Panc1 (cell line): ENCODE measurements at regions not wholly inside any gene's neighbourhood (a gene's known extent, or its start where the extent isn't known, plus 50 kb on each side); places are given as distances from the start of the nearest gene placed in this dataset.

Experiments used
- ATAC-seq: fragments of 200-7000 bp; cut with Tn5 transposase; 2 replicates; pipeline ENCODE4 v1.9.1; 2020; ENCODE audit warnings: mild to moderate bottlenecking, moderate library complexity
- BruUV-seq: library from RNA; stranded (reverse); fragments of 400-500 nt; replicated peaks from 2 replicates; lab custom pipeline; 2021; lab: Mats Ljungman, UMichigan
- CTCF ChIA-PET: fragments of 300-600 bp; sonication (Branson Sonifier 250); formaldehyde crosslinking; loops from one replicate; lab custom pipeline; 2022; ENCODE audit warnings: antibody characterized with exemption; lab: Charles Lee
- POLR2A ChIA-PET: fragments of 300-600 bp; sonication (Branson Sonifier 250); formaldehyde crosslinking; loops from one replicate; lab custom pipeline; 2022; ENCODE audit warnings: antibody characterized with exemption; lab: Charles Lee
- DNase-seq: peaks from one replicate; pipeline ENCODE4 v3.0.0-alpha.2; 2010; ENCODE audit warnings: low read depth, low spot score
- H3K27ac ChIP-seq: 2 replicates; pipeline ENCODE4 v1.5.1; 2011; ENCODE audit warnings: mild to moderate bottlenecking, low read length, inconsistent platforms
- H3K27me3 ChIP-seq: fragments of 200-500 bp; sonication (Bioruptor generic); 2 replicates; pipeline ENCODE4 v1.6.0; 2014; ENCODE audit warnings: low read length, inconsistent platforms; ENCODE audit not compliant: control insufficient read depth, insufficient read depth
- H3K36me3 ChIP-seq: fragments of 200-500 bp; sonication (Bioruptor generic); 2 replicates; pipeline ENCODE4 v1.5.1; 2014; ENCODE audit warnings: inconsistent platforms, mild to moderate bottlenecking, low read length, moderate library complexity; ENCODE audit not compliant: control insufficient read depth, insufficient read depth
- H3K4me1 ChIP-seq: 2 replicates; pipeline ENCODE4 v1.5.1; 2011; ENCODE audit warnings: inconsistent platforms, mild to moderate bottlenecking, low read length, moderate library complexity; ENCODE audit not compliant: control insufficient read depth, insufficient read depth
- H3K4me3 ChIP-seq, 2 experiments: 2 replicates each; pipeline ENCODE4 v1.5.1; 2011 to 2012; ENCODE audit warnings: low read depth in 2 of 2, low read length in 2 of 2, mild to moderate bottlenecking in 2 of 2, inconsistent platforms in 1 of 2, moderate library complexity in 1 of 2
- H3K9me3 ChIP-seq: fragments of 200-500 bp; sonication (Bioruptor generic); 2 replicates; pipeline ENCODE4 v1.5.1; 2014; ENCODE audit warnings: low read depth, mild to moderate bottlenecking, inconsistent platforms, low read length, moderate library complexity; ENCODE audit not compliant: control insufficient read depth, insufficient read depth
- CTCF ChIP-seq: fragments of 450-650 bp; IDR thresholded peaks from 2 replicates; pipeline ENCODE4 v1.5.1; 2017; ENCODE audit warnings: mild to moderate bottlenecking
- POLR2AphosphoS5 ChIP-seq: IDR thresholded peaks from 2 replicates; pipeline ENCODE4 v1.6.1; 2012; ENCODE audit warnings: mild to moderate bottlenecking, low read depth, low read length, moderate library complexity
- REST ChIP-seq, 2 experiments: IDR thresholded peaks; 2 replicates each; pipeline ENCODE4 v1.6.1; 2011 to 2012; ENCODE audit warnings: low read depth in 2 of 2, control low read depth in 1 of 2, low read length in 1 of 2, mild to moderate bottlenecking in 1 of 2, moderate library complexity in 1 of 2; ENCODE audit not compliant: insufficient read depth in 1 of 2
- SIN3A ChIP-seq: IDR thresholded peaks from 2 replicates; pipeline ENCODE4 v1.6.1; 2012; ENCODE audit warnings: low read depth, mild to moderate bottlenecking, low read length, moderate library complexity, borderline replicate concordance; ENCODE audit not compliant: insufficient read depth
- TCF7L2 ChIP-seq: IDR thresholded peaks from 2 replicates; pipeline ENCODE4 v1.6.1; 2011; ENCODE audit warnings: mild to moderate bottlenecking, low read depth, low read length, inconsistent platforms
- in situ Hi-C: cut with HindIII; loops from 2 replicates; pipeline ENCODE4 v1.10.0; 2016; ENCODE audit warnings: low sequenced_read_pairs, low pct_unique_long_range_greater_than_20kb
- intact Hi-C: fragments of 100-400 bp; cut with micrococcal nuclease; formaldehyde crosslinking; loops from one replicate; pipeline ENCODE4 v1.10.0; 2022; ENCODE audit not compliant: unreplicated experiment

GRCh38 chr5:93665648-93666047, 75.8 kb downstream of the POU5F2 start:
- intact Hi-C loops, result no loop called here
- no peak for TF ChIP-seq TCF7L2
- no peak for TF ChIP-seq POLR2AphosphoS5
- no peak for TF ChIP-seq CTCF
- no peak for TF ChIP-seq SIN3A
- TF ChIP-seq REST (IDR thresholded peaks at IDR 0.05; ENCODE audit: insufficient read depth in 1 of 2, low read depth in 2 of 2, low read length in 1 of 2), result no peak
- ChIA-PET POLR2A (interaction anchor here (0.6 kb wide), 1 partner anchor 347 kb away, joined by 6 read pairs; no protein-coding TSS in a partner anchor), CTCF (no interaction called here)
- Histone ChIP-seq H3K36me3 (no peaks in the 10 kb centered on the region), H3K4me1 (no peaks in the 10 kb centered on the region), H3K27me3 (no peaks in the 10 kb centered on the region), H3K4me3 (no peak overlapping the region), H3K9me3 (no peaks in the 10 kb centered on the region), H3K27ac (no peak overlapping the region)
- DNase-seq (no peak), ATAC-seq (no peak)
- no TSS peak for BruUV-seq
- in situ Hi-C loops, result no loop called here

- DNase-seq (no peak), ATAC-seq (no peak)
- no peaks in the 10 kb centered on the region for H3K36me3 ChIP-seq
- no TSS peak for BruUV-seq
- ChIA-PET CTCF (no interaction called here), POLR2A (no interaction called here)
- intact Hi-C loops (no loop called here), in situ Hi-C loops (no loop called here)
- no peak overlapping the region for H3K27ac ChIP-seq
- H3K4me1 ChIP-seq, result no peaks in the 10 kb centered on the region
- no peak overlapping the region for H3K4me3 ChIP-seq
- TF ChIP-seq CTCF, result no peak
- TF ChIP-seq POLR2AphosphoS5, result no peak
- no peak for TF ChIP-seq SIN3A
- no peak for TF ChIP-seq REST (IDR thresholded peaks at IDR 0.05; ENCODE audit: insufficient read depth in 1 of 2, low read depth in 2 of 2, low read length in 1 of 2)
- TF ChIP-seq TCF7L2, result no peak
- no peaks in the 10 kb centered on the region for H3K27me3 ChIP-seq
- H3K9me3 ChIP-seq, result no peaks in the 10 kb centered on the region
Measured at GRCh38 chr5:93660677-93661076, 77.7 kb downstream of the NR2F1 start.
